ENCODE measurements at regions not wholly inside any gene's neighbourhood (a gene's known extent, or its start where the extent isn't known, plus 50 kb on each side); places are given as distances from the start of the nearest gene placed in this dataset.

GRCh38 chr11:131172011-131172410 is 198.4 kb upstream of the NTM start:
- intact Hi-C loops (cut with micrococcal nuclease) (no loop called here), in situ Hi-C loops (cut with MboI) (no loop called here)
- no peaks in the 10 kb centered on the region for H3K4me1 ChIP-seq (replicated peaks in 1 of 2; ENCODE audit: control insufficient read depth in 2 of 2, insufficient read depth in 2 of 2, low read length in 2 of 2)
- no peak overlapping the region for H3K9ac ChIP-seq (ENCODE audit: insufficient read depth in 1 of 2, low read depth in 2 of 2, low read length in 2 of 2)
- H3K27ac ChIP-seq (ENCODE audit: extremely low read depth, low read depth, low read length): no peak overlapping the region
- no peak overlapping the region for H3K4me2 ChIP-seq (ENCODE audit: insufficient read depth, low read length)
- no peaks in the 10 kb centered on the region for H3K9me3 ChIP-seq (replicated peaks; ENCODE audit: control insufficient read depth, insufficient read depth, low read depth, low read length)
- WGBS (ENCODE audit: insufficient coverage, low coverage, missing lambda C conversion rate): 9% methylated on average over 2 of the region's 2 CpGs
- TF ChIP-seq MYC (IDR thresholded peaks at IDR 0.05; ENCODE audit: low read depth, low read length) (no peak), MYC (CRISPR knock-in tag; IDR thresholded peaks at IDR 0.05; ENCODE audit: borderline replicate concordance, low read depth) (no peak), TAF15 (IDR thresholded peaks at IDR 0.05; ENCODE audit: low read depth, low read length) (no peak), SRSF9 (IDR thresholded peaks at IDR 0.05; ENCODE audit: borderline replicate concordance, low read depth, low read length) (no peak), ZNF282 (CRISPR knock-in tag; IDR thresholded peaks at IDR 0.05) (no peak), ZNF184 (CRISPR knock-in tag; IDR thresholded peaks at IDR 0.05) (no peak), PRPF4 (IDR thresholded peaks at IDR 0.05; ENCODE audit: insufficient read depth, low read depth, low read length, poor library complexity, severe bottlenecking) (no peak), STAG1 (CRISPR knock-in tag; IDR thresholded peaks at IDR 0.05; ENCODE audit: borderline replicate concordance) (no peak), SRSF3 (IDR thresholded peaks at IDR 0.05; ENCODE audit: insufficient read depth, low read length) (no peak), ZC3H11A (IDR thresholded peaks at IDR 0.05; ENCODE audit: low read depth, low read length) (no peak)
- TF ChIP-seq, protein P1, sequence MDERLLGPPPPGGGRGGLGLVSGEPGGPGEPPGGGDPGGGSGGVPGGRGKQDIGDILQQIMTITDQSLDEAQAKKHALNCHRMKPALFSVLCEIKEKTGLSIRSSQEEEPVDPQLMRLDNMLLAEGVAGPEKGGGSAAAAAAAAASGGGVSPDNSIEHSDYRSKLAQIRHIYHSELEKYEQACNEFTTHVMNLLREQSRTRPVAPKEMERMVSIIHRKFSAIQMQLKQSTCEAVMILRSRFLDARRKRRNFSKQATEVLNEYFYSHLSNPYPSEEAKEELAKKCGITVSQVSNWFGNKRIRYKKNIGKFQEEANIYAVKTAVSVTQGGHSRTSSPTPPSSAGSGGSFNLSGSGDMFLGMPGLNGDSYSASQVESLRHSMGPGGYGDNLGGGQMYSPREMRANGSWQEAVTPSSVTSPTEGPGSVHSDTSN (CRISPR knock-in tag; IDR thresholded peaks at IDR 0.05; ENCODE audit: low read depth): no peak
- TF ChIP-seq, protein P1 (tag; conservative IDR thresholded peaks at IDR 0.05; ENCODE audit: low read depth): no peak
- H3K4me3 ChIP-seq: no peak overlapping the region
- H4K20me1 ChIP-seq (replicated peaks; ENCODE audit: control insufficient read depth, insufficient read depth, low read length): no peaks in the 10 kb centered on the region
- no peaks in the 10 kb centered on the region for H3K36me3 ChIP-seq (ENCODE audit: control insufficient read depth, insufficient read depth, low read length)
- H2AFZ ChIP-seq (ENCODE audit: low read depth, low read length): no peak overlapping the region
- FAIRE-seq (no peak), DNase-seq (ENCODE audit: extremely low read depth in 1 of 4, low spot score in 3 of 4) (no peak), ATAC-seq (no peak)
- BruUV-seq (replicated peaks): no TSS peak
- no peaks in the 10 kb centered on the region for H3K9me1 ChIP-seq (ENCODE audit: control insufficient read depth, insufficient read depth, low read length)
- ChIA-PET CTCF (ENCODE audit: low intra/inter-chr PET ratio) (no interaction called here), POLR2A (interaction anchor here (1.0 kb wide), 1 partner anchor 23 kb away, joined by 3 read pairs; no protein-coding TSS in a partner anchor)
- no peaks in the 10 kb centered on the region for H3K79me2 ChIP-seq (ENCODE audit: control insufficient read depth, insufficient read depth, low read length)
- H3K27me3 ChIP-seq (ENCODE audit: control insufficient read depth in 2 of 2, insufficient read depth in 2 of 2, low read length in 2 of 2): no peaks in the 10 kb centered on the region

Data from K562 (cell line).